Stimulated activated CD4-positive, alpha-beta T cell treated with anti-CD3 and anti-CD28 coated beads, Interleukin-15, amount 100 ng/mL, for 24 hours (primary cell): ENCODE measurements at regions not wholly inside any gene's neighbourhood (a gene's known extent, or its start where the extent isn't known, plus 50 kb on each side); places are given as distances from the start of the nearest gene placed in this dataset.
A peak's percentile ranks its signal among the peaks of the same experiment; 100 is the strongest.
"Not testable (repeated sequence)": the region's sequence is repeated elsewhere in the genome, so short reads cannot be mapped to it uniquely, and the experiment has no call there.

Experiments
- DNase-seq: peaks from one replicate; pipeline ENCODE4 v3.0.0-alpha.2; 2020

GRCh38 chr6:109252261-109253041 is 129.8 kb downstream of the CD164 start:
- no peak for DNase-seq

- no peak for DNase-seq
These were observed 130.4 kb downstream of the CD164 start for GRCh38 chr6:109251839-109252238.

- DNase-seq = not testable (repeated sequence)
These were observed 131.6 kb downstream of the CD164 start for GRCh38 chr6:109250544-109251156.

GRCh38 chr6:109243863-109244825 is 138.1 kb downstream of the CD164 start:
- DNase-seq = no peak

- DNase-seq = no peak
These were observed 139.3 kb downstream of the CD164 start for GRCh38 chr6:109242925-109243324.

- DNase-seq = no peak
These were observed 140.2 kb downstream of the CD164 start for GRCh38 chr6:109242029-109242428.

GRCh38 chr6:109241199-109241598 is 141.1 kb downstream of the CD164 start:
- DNase-seq = no peak

- DNase-seq = no peak
These were observed 141.7 kb downstream of the CD164 start for GRCh38 chr6:109240370-109241084.

GRCh38 chr6:109239651-109240321 is 142.5 kb downstream of the CD164 start:
- no peak for DNase-seq

- DNase-seq = no peak
These were observed 143.1 kb downstream of the CD164 start for GRCh38 chr6:109239160-109239559.

GRCh38 chr6:109238396-109238795 is 143.1 kb downstream of the CEP57L1 start:
- no peak for DNase-seq

GRCh38 chr6:109237986-109238329 is 142.7 kb downstream of the CEP57L1 start:
- no peak for DNase-seq

GRCh38 chr6:109237077-109237985 is 142.0 kb downstream of the CEP57L1 start:
- peak; percentile 4 for DNase-seq

GRCh38 chr6:109236115-109237076 is 141.1 kb downstream of the CEP57L1 start:
- DNase-seq = peak; percentile 52

- no peak for DNase-seq
These were observed 140.3 kb downstream of the CEP57L1 start for GRCh38 chr6:109235481-109236038.

GRCh38 chr6:109230453-109230852 is 135.1 kb downstream of the CEP57L1 start:
- DNase-seq = no peak

GRCh38 chr6:109229536-109229935 is 134.2 kb downstream of the CEP57L1 start:
- DNase-seq = no peak

GRCh38 chr6:109227646-109228045 is 132.3 kb downstream of the CEP57L1 start:
- no peak for DNase-seq

GRCh38 chr6:109226353-109226752 is 131.0 kb downstream of the CEP57L1 start:
- no peak for DNase-seq

- no peak for DNase-seq
These were observed 130.6 kb downstream of the CEP57L1 start for GRCh38 chr6:109225946-109226345.
